GM23338 (cell line): ENCODE measurements at regions not wholly inside any gene's neighbourhood (a gene's known extent, or its start where the extent isn't known, plus 50 kb on each side); places are given as distances from the start of the nearest gene placed in this dataset.

Experiments used
- ATAC-seq: fragments of 200-7000 bp; cut with Tn5 transposase; 3 replicates; pipeline ENCODE4 v1.9.1; 2020
- DNase-seq: peaks from one replicate; pipeline ENCODE4 v3.0.0-alpha.2; 2015; ENCODE audit warnings: low spot score
- H2AFZ ChIP-seq: fragments of 200-600 bp; sonication (generic); 2 replicates; pipeline ENCODE4 v1.8.0; 2016; ENCODE audit warnings: antibody characterized with exemption, mild to moderate bottlenecking, moderate library complexity
- H3F3A ChIP-seq: fragments of 200-600 bp; sonication (generic); replicated peaks from 2 replicates; pipeline ENCODE4 v1.8.0; 2017; ENCODE audit warnings: antibody characterized with exemption, mixed run types, low read depth
- H3K27ac ChIP-seq: fragments of 200-600 bp; sonication (generic); 2 replicates; pipeline ENCODE4 v1.6.1; 2016; ENCODE audit warnings: low read depth
- H3K27me3 ChIP-seq: fragments of 200-600 bp; sonication (generic); 2 replicates; pipeline ENCODE4 v1.8.0; 2016; ENCODE audit warnings: mild to moderate bottlenecking, mixed run types, moderate library complexity; ENCODE audit not compliant: insufficient read depth
- H3K36me3 ChIP-seq: fragments of 200-600 bp; sonication (generic); 2 replicates; pipeline ENCODE4 v1.8.0; 2016; ENCODE audit warnings: mild to moderate bottlenecking; ENCODE audit not compliant: insufficient read depth
- H3K4me1 ChIP-seq: fragments of 200-600 bp; sonication (generic); 2 replicates; pipeline ENCODE4 v1.8.0; 2016; ENCODE audit warnings: mild to moderate bottlenecking, moderate library complexity; ENCODE audit not compliant: insufficient read depth
- H3K4me2 ChIP-seq: fragments of 200-600 bp; sonication (generic); 2 replicates; pipeline ENCODE4 v1.7.1; 2017; ENCODE audit warnings: mixed run types
- H3K4me3 ChIP-seq: fragments of 200-600 bp; sonication (generic); 2 replicates; pipeline ENCODE4 v1.6.1; 2016; ENCODE audit warnings: mixed run types
- H3K79me2 ChIP-seq: fragments of 200-600 bp; sonication (generic); replicated peaks from 2 replicates; pipeline ENCODE4 v1.8.0; 2017; ENCODE audit warnings: mild to moderate bottlenecking; ENCODE audit not compliant: insufficient read depth
- H3K9me2 ChIP-seq: fragments of 200-600 bp; sonication (generic); 2 replicates; pipeline ENCODE4 v1.8.0; 2017; ENCODE audit not compliant: insufficient read depth
- H4K20me1 ChIP-seq: fragments of 200-600 bp; sonication (generic); replicated peaks from 2 replicates; pipeline ENCODE4 v1.8.0; 2017; ENCODE audit warnings: mild to moderate bottlenecking; ENCODE audit not compliant: insufficient read depth
- H3K27ac Mint-ChIP-seq: 2 replicates; pipeline ENCODE4 v1.8.0; 2020; ENCODE audit warnings: inconsistent platforms, mild to moderate bottlenecking, moderate library complexity, mixed read lengths
- H3K27me3 Mint-ChIP-seq: 3 replicates; pipeline ENCODE4 v1.8.0; 2022; ENCODE audit warnings: low read depth, mild to moderate bottlenecking, moderate library complexity, mixed read lengths, inconsistent platforms; ENCODE audit not compliant: insufficient read depth, poor library complexity
- H3K36me3 Mint-ChIP-seq: 3 replicates; pipeline ENCODE4 v1.8.0; 2021; ENCODE audit warnings: low read depth, mild to moderate bottlenecking, inconsistent platforms, moderate library complexity, mixed read lengths
- H3K4me1 Mint-ChIP-seq: 3 replicates; pipeline ENCODE4 v1.8.0; 2020; ENCODE audit warnings: mild to moderate bottlenecking, inconsistent platforms, mixed read lengths
- H3K4me3 Mint-ChIP-seq: 3 replicates; pipeline ENCODE4 v1.8.0; 2021; ENCODE audit warnings: moderate library complexity, mild to moderate bottlenecking, inconsistent platforms, mixed read lengths
- H3K9me3 Mint-ChIP-seq: 3 replicates; pipeline ENCODE4 v1.8.0; 2020; ENCODE audit warnings: moderate library complexity, mild to moderate bottlenecking, inconsistent platforms, mixed read lengths
- CREB1 ChIP-seq: fragments of 250-450 bp; sonication (Bioruptor Pico); IDR thresholded peaks from 2 replicates; pipeline ENCODE4 v1.5.0; 2020; ENCODE audit warnings: low read depth, mild to moderate bottlenecking, moderate library complexity
- CTCF ChIP-seq, 2 experiments: fragments of 200-600 bp in 1 of 2; sonication (generic) in 1 of 2; conservative IDR thresholded peaks; 2 replicates each; pipeline versions ENCODE4 v1.5.1 to v1.6.1; 2016 to 2017; ENCODE audit warnings: antibody characterized with exemption in 2 of 2, low read depth in 2 of 2, mild to moderate bottlenecking in 2 of 2, moderate library complexity in 1 of 2
- EZH2 ChIP-seq: fragments of 200-600 bp; sonication (generic); IDR thresholded peaks from one replicate; pipeline ENCODE4 v1.8.0; 2017; ENCODE audit warnings: antibody characterized with exemption, mild to moderate bottlenecking, low read depth; ENCODE audit not compliant: unreplicated experiment
- EZH2phosphoT487 ChIP-seq: fragments of 200-600 bp; sonication (generic); IDR thresholded peaks from one replicate; pipeline ENCODE4 v1.8.1; 2018; ENCODE audit warnings: antibody characterized with exemption; ENCODE audit not compliant: unreplicated experiment
- JUNB ChIP-seq: IDR thresholded peaks from one replicate; pipeline ENCODE4 v1.6.1; 2016; ENCODE audit warnings: antibody characterized with exemption; ENCODE audit not compliant: unreplicated experiment
- NANOG ChIP-seq: IDR thresholded peaks from 2 replicates; pipeline ENCODE4 v1.6.1; 2016; ENCODE audit warnings: antibody characterized with exemption, borderline replicate concordance
- POLR2AphosphoS5 ChIP-seq: IDR thresholded peaks from 2 replicates; pipeline ENCODE4 v1.6.1; 2016; ENCODE audit warnings: antibody characterized with exemption, low read depth
- STAT1 ChIP-seq: IDR thresholded peaks from one replicate; pipeline ENCODE4 v1.6.1; 2016; ENCODE audit warnings: antibody characterized with exemption; ENCODE audit not compliant: unreplicated experiment
- ZNF114 ChIP-seq: fragments of 250-450 bp; sonication (Bioruptor Pico); IDR thresholded peaks from 2 replicates; pipeline ENCODE4 v1.5.0; 2020; ENCODE audit warnings: mild to moderate bottlenecking, moderate library complexity
- ZNF331 ChIP-seq: fragments of 250-450 bp; sonication (Bioruptor Pico); IDR thresholded peaks from 2 replicates; pipeline ENCODE4 v1.5.0; 2020; ENCODE audit warnings: low read depth, mild to moderate bottlenecking, moderate library complexity
- ZNF462 ChIP-seq: fragments of 250-450 bp; sonication (Bioruptor Pico); IDR thresholded peaks from 2 replicates; pipeline ENCODE4 v1.5.0; 2020; ENCODE audit warnings: mild to moderate bottlenecking, moderate library complexity
- TF ChIP-seq, protein P1 (sequence below): IDR thresholded peaks from 2 replicates; pipeline ENCODE4 v1.6.1; 2016; ENCODE audit warnings: antibody characterized with exemption
- TF ChIP-seq, protein P2 (sequence below): IDR thresholded peaks from one replicate; pipeline ENCODE4 v1.6.1; 2018; ENCODE audit warnings: antibody characterized with exemption; ENCODE audit not compliant: unreplicated experiment

DNA sequence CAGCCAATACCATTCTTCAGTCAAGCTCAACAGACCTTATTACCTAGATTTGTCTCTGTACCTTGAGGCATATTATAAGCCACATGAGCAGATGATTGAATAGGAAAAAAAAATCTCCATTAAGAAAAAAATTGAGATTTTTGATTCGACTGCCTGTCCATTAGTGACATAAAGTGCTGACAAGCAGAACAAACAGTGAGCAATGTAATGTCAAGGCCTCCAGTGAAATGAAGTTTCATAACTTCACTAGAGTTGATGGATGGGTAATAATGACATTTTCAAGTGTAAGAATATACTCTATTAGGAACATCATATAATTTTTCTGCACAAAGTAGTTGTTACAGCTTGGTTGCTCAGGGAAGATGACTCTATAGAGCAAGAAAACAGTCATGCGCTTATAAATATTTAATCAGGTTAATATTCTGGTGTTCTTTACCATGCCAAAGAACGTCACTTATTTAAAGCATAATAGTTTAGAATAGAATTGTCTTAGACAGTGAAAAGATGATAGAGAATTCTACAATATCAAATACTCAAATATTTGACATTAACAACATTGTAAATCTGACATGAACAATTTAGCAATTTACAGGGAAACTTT lies 783.7 kb downstream of the EPHA7 start:
- Histone ChIP-seq H3K4me3 (no peak overlapping the region), H3K9me2 (no peaks in the 10 kb centered on the region), H4K20me1 (no peaks in the 10 kb centered on the region), H3K27ac (no peak overlapping the region), H3F3A (no peaks in the 10 kb centered on the region), H3K27me3 (no peaks in the 10 kb centered on the region), H3K4me1 (no peaks in the 10 kb centered on the region), H3K4me2 (no peak overlapping the region), H3K79me2 (no peaks in the 10 kb centered on the region), H2AFZ (no peak overlapping the region), H3K36me3 (no peaks in the 10 kb centered on the region)
- Mint-ChIP-seq H3K27ac (no peak overlapping the region), H3K36me3 (no peaks in the 10 kb centered on the region), H3K27me3 (peaks cover 2% of the 10 kb centered on the region), H3K9me3 (no peaks in the 10 kb centered on the region), H3K4me1 (no peaks in the 10 kb centered on the region), H3K4me3 (no peak overlapping the region)
- TF ChIP-seq ZNF114 (no peak), NANOG (no peak), CREB1 (CRISPR knock-in tag) (no peak), ZNF331 (CRISPR knock-in tag) (no peak), JUNB (no peak), POLR2AphosphoS5 (no peak), EZH2 (no peak), STAT1 (no peak), ZNF462 (no peak), EZH2phosphoT487 (no peak), CTCF (conservative IDR thresholded peaks at IDR 0.05; ENCODE audit: low read depth in 2 of 2) (no peak)
- TF ChIP-seq, protein P1, sequence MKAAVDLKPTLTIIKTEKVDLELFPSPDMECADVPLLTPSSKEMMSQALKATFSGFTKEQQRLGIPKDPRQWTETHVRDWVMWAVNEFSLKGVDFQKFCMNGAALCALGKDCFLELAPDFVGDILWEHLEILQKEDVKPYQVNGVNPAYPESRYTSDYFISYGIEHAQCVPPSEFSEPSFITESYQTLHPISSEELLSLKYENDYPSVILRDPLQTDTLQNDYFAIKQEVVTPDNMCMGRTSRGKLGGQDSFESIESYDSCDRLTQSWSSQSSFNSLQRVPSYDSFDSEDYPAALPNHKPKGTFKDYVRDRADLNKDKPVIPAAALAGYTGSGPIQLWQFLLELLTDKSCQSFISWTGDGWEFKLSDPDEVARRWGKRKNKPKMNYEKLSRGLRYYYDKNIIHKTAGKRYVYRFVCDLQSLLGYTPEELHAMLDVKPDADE: no peak
- TF ChIP-seq, protein P2, sequence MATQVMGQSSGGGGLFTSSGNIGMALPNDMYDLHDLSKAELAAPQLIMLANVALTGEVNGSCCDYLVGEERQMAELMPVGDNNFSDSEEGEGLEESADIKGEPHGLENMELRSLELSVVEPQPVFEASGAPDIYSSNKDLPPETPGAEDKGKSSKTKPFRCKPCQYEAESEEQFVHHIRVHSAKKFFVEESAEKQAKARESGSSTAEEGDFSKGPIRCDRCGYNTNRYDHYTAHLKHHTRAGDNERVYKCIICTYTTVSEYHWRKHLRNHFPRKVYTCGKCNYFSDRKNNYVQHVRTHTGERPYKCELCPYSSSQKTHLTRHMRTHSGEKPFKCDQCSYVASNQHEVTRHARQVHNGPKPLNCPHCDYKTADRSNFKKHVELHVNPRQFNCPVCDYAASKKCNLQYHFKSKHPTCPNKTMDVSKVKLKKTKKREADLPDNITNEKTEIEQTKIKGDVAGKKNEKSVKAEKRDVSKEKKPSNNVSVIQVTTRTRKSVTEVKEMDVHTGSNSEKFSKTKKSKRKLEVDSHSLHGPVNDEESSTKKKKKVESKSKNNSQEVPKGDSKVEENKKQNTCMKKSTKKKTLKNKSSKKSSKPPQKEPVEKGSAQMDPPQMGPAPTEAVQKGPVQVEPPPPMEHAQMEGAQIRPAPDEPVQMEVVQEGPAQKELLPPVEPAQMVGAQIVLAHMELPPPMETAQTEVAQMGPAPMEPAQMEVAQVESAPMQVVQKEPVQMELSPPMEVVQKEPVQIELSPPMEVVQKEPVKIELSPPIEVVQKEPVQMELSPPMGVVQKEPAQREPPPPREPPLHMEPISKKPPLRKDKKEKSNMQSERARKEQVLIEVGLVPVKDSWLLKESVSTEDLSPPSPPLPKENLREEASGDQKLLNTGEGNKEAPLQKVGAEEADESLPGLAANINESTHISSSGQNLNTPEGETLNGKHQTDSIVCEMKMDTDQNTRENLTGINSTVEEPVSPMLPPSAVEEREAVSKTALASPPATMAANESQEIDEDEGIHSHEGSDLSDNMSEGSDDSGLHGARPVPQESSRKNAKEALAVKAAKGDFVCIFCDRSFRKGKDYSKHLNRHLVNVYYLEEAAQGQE: no peak
- no peak for DNase-seq
- no peak for ATAC-seq
